ENCODE measurements at regions not wholly inside any gene's neighbourhood (a gene's known extent, or its start where the extent isn't known, plus 50 kb on each side); places are given as distances from the start of the nearest gene placed in this dataset.

GRCh38 chr5:28281351-28281750 lies 1243.0 kb upstream of the CDH9 start:
- no peak for TF ChIP-seq CTCF (IDR thresholded peaks at IDR 0.05; ENCODE audit: poor library complexity, severe bottlenecking)
- Histone ChIP-seq H3K4me3 (ENCODE audit: severe bottlenecking) (no peak overlapping the region), H3K4me1 (ENCODE audit: insufficient read depth, poor library complexity, severe bottlenecking) (peaks cover 13% of the 10 kb centered on the region), H3K36me3 (ENCODE audit: low read depth) (no peaks in the 10 kb centered on the region), H3K27me3 (ENCODE audit: insufficient read depth, poor library complexity, severe bottlenecking) (no peaks in the 10 kb centered on the region), H3K9me3 (ENCODE audit: severe bottlenecking) (no peaks in the 10 kb centered on the region), H3K27ac (ENCODE audit: poor library complexity, severe bottlenecking) (no peak overlapping the region)
- ATAC-seq (ENCODE audit: low read depth) = peak; percentile 64; the same call in 2 of the 3 replicates
- DNase-seq (ENCODE audit: low spot score) = no peak

DNA sequence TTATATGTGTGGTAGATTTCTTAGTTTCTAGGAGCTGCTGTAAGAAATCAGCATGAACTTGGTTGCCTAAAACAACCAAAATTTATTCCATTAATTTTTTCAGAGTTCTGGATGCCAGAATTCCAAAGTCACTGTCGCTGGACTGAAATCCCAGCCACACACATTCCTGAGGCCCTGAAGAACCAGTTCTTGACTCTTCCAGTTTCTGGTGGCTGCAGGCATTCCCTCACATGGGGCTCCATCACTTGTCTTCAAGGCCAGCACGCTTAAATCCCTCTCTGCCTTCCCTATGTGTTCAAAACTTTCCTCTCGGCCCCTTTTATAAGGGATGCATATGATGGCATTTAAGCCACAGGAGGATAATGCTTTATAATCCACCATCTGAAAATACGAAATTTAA lies 1237.5 kb upstream of the CDH9 start:
- DNase-seq (ENCODE audit: low spot score) (no peak), ATAC-seq (ENCODE audit: low read depth) (no peak)
- no peak for TF ChIP-seq CTCF (IDR thresholded peaks at IDR 0.05; ENCODE audit: poor library complexity, severe bottlenecking)
- Histone ChIP-seq H3K27ac (ENCODE audit: poor library complexity, severe bottlenecking) (no peak overlapping the region), H3K27me3 (ENCODE audit: insufficient read depth, poor library complexity, severe bottlenecking) (no peaks in the 10 kb centered on the region), H3K4me3 (ENCODE audit: severe bottlenecking) (no peak overlapping the region), H3K9me3 (ENCODE audit: severe bottlenecking) (no peaks in the 10 kb centered on the region), H3K36me3 (ENCODE audit: low read depth) (no peaks in the 10 kb centered on the region), H3K4me1 (ENCODE audit: insufficient read depth, poor library complexity, severe bottlenecking) (peaks cover under 1% of the 10 kb centered on the region)

- Histone ChIP-seq H3K27me3 (ENCODE audit: insufficient read depth, poor library complexity, severe bottlenecking) (no peaks in the 10 kb centered on the region), H3K27ac (ENCODE audit: poor library complexity, severe bottlenecking) (no peak overlapping the region), H3K4me3 (ENCODE audit: severe bottlenecking) (no peak overlapping the region), H3K4me1 (ENCODE audit: insufficient read depth, poor library complexity, severe bottlenecking) (no peaks in the 10 kb centered on the region), H3K9me3 (ENCODE audit: severe bottlenecking) (no peaks in the 10 kb centered on the region), H3K36me3 (ENCODE audit: low read depth) (no peaks in the 10 kb centered on the region)
- ATAC-seq (ENCODE audit: low read depth) = no peak
- DNase-seq (ENCODE audit: low spot score) = no peak
- no peak for TF ChIP-seq CTCF (IDR thresholded peaks at IDR 0.05; ENCODE audit: poor library complexity, severe bottlenecking)
Measured at GRCh38 chr5:28269978-28270377, 1231.6 kb upstream of the CDH9 start.

GRCh38 chr5:28265877-28266276 lies 1227.5 kb upstream of the CDH9 start:
- no peaks in the 10 kb centered on the region for H3K27me3 ChIP-seq (ENCODE audit: insufficient read depth, poor library complexity, severe bottlenecking)
- H3K36me3 ChIP-seq (ENCODE audit: low read depth) = no peaks in the 10 kb centered on the region
- no peak for ATAC-seq (ENCODE audit: low read depth)
- no peak overlapping the region for H3K27ac ChIP-seq (ENCODE audit: poor library complexity, severe bottlenecking)
- H3K4me3 ChIP-seq (ENCODE audit: severe bottlenecking) = no peak overlapping the region
- no peaks in the 10 kb centered on the region for H3K4me1 ChIP-seq (ENCODE audit: insufficient read depth, poor library complexity, severe bottlenecking)
- no peak for DNase-seq (ENCODE audit: low spot score)
- TF ChIP-seq CTCF (IDR thresholded peaks at IDR 0.05; ENCODE audit: poor library complexity, severe bottlenecking) = no peak
- peaks cover 2% of the 10 kb centered on the region for H3K9me3 ChIP-seq (ENCODE audit: severe bottlenecking)

GRCh38 chr5:28254846-28255245 lies 1216.5 kb upstream of the CDH9 start:
- H3K4me1 ChIP-seq (ENCODE audit: insufficient read depth, poor library complexity, severe bottlenecking) = no peaks in the 10 kb centered on the region
- H3K36me3 ChIP-seq (ENCODE audit: low read depth) = no peaks in the 10 kb centered on the region
- no peak overlapping the region for H3K27ac ChIP-seq (ENCODE audit: poor library complexity, severe bottlenecking)
- no peaks in the 10 kb centered on the region for H3K9me3 ChIP-seq (ENCODE audit: severe bottlenecking)
- DNase-seq (ENCODE audit: low spot score) (no peak), ATAC-seq (ENCODE audit: low read depth) (no peak)
- H3K27me3 ChIP-seq (ENCODE audit: insufficient read depth, poor library complexity, severe bottlenecking) = no peaks in the 10 kb centered on the region
- TF ChIP-seq CTCF (IDR thresholded peaks at IDR 0.05; ENCODE audit: poor library complexity, severe bottlenecking) = no peak
- no peak overlapping the region for H3K4me3 ChIP-seq (ENCODE audit: severe bottlenecking)
